NCI-H1417 treated with DMSO at 0.1 percent for 48 hours (cell line): ENCODE measurements at regions not wholly inside any gene's neighbourhood (a gene's known extent, or its start where the extent isn't known, plus 50 kb on each side); places are given as distances from the start of the nearest gene placed in this dataset.
A peak's percentile ranks its signal among the peaks of the same experiment; 100 is the strongest.
"Not testable (repeated sequence)": the region's sequence is repeated elsewhere in the genome, so short reads cannot be mapped to it uniquely, and the experiment has no call there.

Experiments
- DNase-seq: peaks from one replicate; lab custom pipeline; 2025; lab: John Stamatoyannopoulos, UW

DNA sequence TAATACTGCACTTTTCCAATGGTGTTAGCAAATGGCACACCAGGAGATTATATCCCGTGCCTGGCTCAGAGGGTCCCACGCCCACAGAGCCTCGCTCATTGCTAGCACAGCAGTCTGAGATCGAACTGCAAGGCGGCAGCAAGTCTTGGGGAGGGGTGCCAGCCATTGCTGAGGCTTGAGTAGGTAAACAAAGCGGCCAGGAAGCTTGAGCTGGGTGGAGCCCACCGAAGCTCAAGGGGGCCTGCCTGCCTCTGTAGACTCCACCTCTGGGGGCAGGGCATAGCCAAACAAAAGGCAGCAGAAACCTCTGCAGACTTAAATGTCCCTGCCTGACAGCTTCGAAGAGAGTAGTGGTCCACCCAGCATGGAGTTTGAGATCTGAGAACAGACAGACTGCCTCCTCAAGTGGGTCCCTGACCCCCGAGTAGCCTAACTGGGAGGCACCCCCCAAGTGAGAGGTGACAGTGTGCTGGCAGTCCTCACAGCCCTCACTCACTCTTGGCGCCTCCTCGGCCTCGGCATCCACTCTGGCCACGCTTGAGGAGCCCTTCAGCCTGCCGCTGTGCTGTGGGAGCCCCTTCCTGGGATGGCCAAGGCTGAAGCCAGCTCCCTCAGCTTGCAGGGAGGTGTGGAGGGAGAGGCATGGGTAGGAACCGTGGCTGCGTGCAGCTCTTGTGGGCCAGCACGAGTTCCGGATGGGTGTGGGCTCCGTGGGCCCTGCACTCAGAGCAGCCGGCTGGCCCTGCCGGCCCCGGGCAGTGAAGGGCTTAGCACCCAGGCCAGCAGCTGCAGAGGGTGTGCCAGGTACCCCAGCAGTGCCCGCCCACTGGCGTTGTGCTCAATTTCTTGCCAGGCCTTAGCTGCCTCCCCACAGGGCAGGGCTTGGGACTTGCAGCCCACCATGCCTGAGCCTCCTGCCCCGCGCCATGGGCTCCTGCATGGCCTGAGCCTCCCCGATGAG is 188.0 kb downstream of the MMUT start:
- DNase-seq, result not testable (repeated sequence)

DNA sequence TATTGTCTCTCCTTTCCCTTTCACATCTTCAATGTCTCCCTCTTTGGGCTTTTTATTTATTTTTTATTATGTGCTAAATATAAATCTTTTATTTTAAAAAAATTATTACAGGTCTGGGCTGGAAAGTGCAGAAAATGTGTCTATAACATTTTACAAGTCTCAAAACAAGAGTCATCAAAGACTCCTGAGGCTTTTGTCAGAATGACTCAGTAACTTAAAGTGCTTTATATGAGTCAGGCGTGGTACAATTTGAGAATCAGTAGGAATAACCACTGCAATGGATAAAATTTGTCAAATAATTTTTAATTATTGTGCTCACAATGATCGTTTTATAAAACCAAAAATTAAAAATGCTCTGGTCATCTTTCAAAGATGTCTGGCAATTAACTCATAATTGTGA is 193.9 kb downstream of the MMUT start:
- no peak for DNase-seq

DNA sequence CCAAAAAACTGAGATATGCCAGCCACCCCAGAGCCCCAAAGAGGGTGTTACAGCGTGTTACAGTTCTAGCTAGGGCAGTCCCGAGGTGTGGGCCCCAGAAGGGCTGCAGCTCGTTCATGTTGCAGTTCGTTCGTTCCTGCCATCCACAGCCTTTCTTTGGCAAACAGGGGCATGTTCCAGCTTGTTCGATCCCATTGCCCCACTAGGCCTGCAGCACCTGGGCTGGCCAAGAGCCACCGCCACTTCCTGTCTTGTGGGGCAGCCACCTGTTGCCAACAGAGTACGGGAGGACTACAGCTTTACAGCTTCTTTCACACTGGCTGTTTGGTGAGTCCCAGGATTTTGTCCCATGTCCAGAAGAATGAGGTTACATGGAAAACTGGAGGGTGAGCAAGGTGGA is 198.1 kb downstream of the MMUT start:
- DNase-seq, result no peak

DNA sequence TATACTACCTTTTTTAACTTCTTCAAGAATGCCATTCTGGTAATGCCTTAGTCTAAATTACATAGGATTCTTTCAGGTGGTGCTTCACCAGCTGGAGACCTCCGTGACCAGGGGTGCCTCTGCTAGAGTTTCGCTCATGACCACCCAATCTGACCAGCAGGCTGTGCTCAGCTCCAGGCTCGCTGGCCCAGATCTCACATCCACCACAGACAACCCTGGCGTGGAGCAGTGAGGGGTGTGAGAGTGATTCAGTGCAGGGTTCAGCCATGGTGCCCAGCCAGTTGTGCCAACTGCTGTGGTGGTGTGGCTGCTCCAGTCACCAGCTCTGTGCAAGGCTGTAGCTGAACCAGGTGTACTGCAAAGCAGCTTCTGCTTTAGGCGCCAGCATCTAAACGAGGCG is 198.6 kb downstream of the MMUT start:
- no peak for DNase-seq

GRCh38 chr6:49257549-49257948 is 205.5 kb downstream of the MMUT start:
- DNase-seq, result no peak

DNA sequence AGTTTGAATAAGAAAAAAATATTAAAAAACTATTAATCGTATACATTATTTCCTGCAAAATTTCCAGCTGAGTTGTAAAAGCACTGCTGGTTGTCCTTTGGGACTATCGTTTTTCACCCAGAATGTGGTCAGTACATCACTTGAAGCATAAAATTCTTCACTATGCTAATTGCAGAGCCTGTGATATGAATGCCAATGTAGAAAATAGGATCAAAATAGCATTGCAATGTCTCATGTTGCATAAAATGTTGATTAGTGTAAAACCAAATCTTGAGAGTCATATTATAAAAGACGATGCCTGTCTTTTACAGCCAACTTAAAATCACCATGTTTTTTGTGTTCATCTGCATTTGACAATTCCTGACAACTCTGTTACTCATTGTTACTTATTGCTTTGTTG is 207.7 kb downstream of the MMUT start:
- DNase-seq, result no peak

- no peak for DNase-seq
These were observed 210.2 kb downstream of the MMUT start for GRCh38 chr6:49252901-49253300.

DNA sequence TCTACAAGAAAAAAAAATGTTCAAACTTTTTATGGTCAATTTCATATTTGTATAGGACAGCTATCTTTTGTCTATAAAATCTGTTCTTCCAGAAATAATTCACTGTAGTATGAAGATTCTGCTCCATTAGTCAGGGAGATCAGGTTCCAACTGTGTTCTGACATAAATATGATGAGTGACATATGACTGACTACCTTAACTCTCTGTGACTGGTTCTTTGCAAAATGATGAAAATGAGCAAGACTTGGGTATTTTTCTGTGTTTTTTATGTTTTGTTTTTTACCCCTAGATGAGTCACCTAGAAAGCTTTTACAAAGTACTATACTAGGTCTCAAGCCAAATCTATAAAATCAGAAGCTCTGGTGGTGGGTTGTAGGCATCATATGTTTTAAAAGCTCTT is 229.6 kb downstream of the MMUT start:
- DNase-seq, result no peak

DNA sequence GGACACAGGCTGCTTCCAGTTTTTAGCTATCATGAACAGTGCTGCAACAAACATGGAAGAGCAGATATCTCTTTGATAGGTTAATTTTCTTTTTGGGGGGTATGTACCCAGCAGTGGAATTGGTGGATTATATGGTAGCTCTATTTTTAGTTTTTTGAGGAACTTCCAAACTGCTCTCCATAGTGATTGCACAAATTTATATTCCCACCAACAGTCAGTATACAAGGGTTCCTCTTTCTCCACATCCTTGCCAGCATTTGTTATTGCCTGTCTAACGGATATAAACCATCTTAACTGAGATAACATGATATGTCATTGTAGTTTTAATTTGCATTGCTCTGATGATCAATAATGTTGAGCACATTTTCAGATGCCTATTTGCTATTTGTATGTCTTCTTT is 237.6 kb downstream of the MMUT start:
- no peak for DNase-seq

- DNase-seq, result no peak
These were observed 242.8 kb downstream of the MMUT start for GRCh38 chr6:49220293-49220692.

DNA sequence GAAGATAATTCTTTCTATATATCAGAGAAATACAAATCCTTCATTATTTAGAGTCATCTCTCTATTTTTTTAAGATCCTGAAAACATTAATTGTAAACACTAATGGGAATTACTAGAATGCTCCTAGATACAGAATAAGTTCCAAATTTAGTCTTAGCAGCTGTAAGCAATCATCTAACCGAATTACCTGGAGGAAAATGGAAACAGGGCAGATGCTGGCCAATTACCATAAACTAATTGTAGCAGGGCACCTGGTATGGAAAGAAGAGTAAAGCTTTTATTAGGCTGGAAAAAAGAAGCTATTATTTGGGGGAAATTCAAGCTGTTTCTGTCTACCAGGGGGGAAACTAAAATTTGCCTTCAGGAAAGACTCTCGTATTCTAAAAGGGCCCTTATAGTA is 257.5 kb downstream of the MMUT start:
- DNase-seq, result peak; percentile 57

GRCh38 chr6:49202924-49203536 is 260.0 kb downstream of the MMUT start:
- no peak for DNase-seq

GRCh38 chr6:49198015-49198414 is 265.0 kb downstream of the MMUT start:
- DNase-seq, result no peak

- DNase-seq, result not testable (repeated sequence)
These were observed 300.7 kb downstream of the MMUT start for GRCh38 chr6:49162379-49162778.

DNA sequence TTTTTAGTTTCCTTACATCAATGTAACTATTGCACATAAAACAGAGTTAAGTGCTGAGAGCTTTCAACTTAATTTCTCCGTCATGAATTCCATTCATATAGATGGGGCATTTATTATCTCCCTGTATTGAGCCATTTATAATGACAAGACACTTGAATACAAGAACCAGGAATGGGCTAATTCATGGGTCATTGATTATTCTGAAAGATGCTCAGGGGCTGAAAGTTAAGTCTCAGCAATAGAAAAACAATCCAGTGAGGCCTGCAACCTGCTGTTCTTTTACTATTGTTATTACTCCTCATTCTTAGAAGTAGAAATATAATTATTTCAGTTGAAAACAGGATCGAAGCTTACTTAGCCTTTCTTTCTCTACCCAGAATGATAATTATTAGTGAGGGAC is 307.7 kb downstream of the MMUT start:
- no peak for DNase-seq

DNA sequence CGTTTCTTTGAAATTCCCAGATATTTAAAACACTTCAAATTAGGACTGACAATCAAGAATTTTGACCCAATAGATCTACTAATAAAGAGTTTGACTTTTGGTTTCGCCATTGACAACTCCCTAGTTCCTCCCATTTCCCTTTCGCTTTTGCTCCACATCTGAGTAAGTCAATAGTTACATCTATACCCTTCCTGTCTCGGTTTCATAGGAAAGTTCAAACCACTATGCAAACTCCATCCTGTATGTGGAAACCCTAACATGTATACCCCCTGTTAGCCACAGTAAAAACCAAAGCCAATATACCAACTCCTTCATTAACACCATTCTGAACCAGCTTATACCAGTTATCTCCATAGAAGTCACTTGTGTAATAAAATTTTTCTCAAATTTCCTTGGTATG is 311.1 kb downstream of the MMUT start:
- no peak for DNase-seq

- no peak for DNase-seq
These were observed 311.6 kb downstream of the MMUT start for GRCh38 chr6:49151461-49151860.

GRCh38 chr6:49151033-49151432 is 312.0 kb downstream of the MMUT start:
- no peak for DNase-seq

DNA sequence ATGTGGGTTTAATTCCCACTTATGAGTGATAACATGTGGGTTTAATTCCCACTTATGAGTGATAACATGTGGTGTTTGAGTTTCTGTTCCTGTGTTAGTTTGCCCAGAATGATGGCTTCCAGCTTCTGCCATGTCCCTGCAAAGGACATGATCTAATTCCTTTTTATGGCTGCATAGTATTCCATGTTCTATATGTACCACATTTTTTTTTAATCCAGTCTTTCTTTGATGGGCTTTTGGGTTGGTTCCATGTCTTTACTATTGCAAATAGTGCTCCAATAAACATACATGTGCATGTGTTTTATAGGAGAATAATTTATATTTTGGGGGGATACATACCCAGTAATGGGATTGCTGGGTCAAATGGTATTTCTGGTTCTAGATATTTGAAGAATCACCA is 317.8 kb downstream of the MMUT start:
- DNase-seq, result no peak

DNA sequence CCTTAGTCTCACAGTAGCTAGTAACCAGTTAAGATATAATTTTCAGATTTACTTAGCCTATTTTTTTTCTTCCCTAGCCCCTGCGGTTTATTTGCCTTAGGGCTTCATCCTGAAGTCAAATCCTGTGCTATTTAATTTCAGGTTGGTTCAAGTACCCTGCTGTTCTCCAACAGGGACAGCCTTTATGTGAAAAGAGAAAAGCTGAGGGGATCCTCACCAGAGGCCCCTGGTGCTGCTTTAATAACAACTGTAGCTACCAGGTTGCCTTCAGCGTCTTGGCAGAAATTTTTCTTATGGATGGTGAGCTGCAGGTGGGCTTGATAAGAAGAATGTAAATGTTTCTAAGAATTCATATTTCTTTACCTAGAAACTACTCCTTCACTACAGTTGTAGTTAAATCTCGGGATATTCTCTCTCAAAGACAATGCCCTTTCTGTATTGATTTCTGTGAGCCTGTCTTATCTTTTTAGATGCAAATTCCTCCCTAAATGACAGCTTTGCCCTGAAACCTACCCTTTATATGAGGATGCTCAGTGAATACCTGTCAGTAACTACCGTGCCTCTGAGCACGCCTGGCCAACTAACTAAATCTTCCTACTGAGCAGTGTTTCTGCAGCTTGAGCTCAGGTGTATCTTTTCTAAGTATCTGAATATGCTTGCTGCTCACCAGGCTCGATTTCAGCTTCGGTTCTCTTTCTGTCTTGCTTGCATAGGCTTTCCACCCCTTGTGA is 320.5 kb downstream of the MMUT start:
- DNase-seq, result no peak

GRCh38 chr6:49121970-49122369 is 341.1 kb downstream of the MMUT start:
- no peak for DNase-seq

DNA sequence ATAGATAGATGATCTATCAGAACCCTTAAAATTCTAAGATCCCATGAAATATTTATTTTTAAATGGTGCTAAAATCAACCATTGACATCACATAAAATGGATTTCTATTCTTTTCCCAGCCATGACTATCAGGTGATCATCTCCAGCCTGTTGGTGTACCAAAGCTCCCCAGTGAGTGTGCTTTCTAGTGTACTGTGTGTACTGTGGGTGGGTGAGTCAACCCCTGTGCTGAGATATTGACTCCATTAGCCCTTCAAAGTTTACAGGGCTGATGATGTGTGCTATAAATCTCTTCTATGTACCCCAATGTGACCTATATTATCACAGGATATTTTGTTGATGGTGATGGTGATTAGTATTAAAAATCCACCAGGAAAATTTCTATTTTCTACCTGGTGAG is 344.6 kb downstream of the MMUT start:
- no peak for DNase-seq

GRCh38 chr6:49110916-49111315 is 352.1 kb downstream of the MMUT start:
- DNase-seq, result no peak
